NCI-H510A treated with DMSO at 0.1 percent for 48 hours (cell line): ENCODE measurements at regions not wholly inside any gene's neighbourhood (a gene's known extent, or its start where the extent isn't known, plus 50 kb on each side); places are given as distances from the start of the nearest gene placed in this dataset.
"Not testable (repeated sequence)": the region's sequence is repeated elsewhere in the genome, so short reads cannot be mapped to it uniquely, and the experiment has no call there.

ENCODE experiments used
- DNase-seq: peaks from one replicate; lab custom pipeline; 2025; lab: John Stamatoyannopoulos, UW

DNA sequence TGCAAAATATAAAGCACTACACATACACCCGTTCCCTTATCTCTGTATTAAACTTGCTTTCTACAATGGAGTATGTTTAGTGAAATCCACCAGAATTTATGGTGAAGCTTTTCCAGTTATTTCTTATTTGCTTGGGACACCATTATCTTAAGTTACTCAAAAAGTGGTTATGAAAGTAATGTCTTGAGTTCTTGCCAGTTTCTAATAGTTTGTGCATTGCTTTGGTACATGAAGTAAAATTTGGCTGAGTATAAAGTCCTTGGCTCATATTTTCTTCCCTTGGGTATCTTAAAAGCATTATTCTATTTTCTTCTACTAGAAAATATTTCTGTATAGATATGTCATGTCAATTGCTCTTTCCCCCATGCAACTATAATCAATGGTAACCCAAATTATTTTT is 85.2 kb downstream of the POLR1F start:
- DNase-seq = no peak

DNA sequence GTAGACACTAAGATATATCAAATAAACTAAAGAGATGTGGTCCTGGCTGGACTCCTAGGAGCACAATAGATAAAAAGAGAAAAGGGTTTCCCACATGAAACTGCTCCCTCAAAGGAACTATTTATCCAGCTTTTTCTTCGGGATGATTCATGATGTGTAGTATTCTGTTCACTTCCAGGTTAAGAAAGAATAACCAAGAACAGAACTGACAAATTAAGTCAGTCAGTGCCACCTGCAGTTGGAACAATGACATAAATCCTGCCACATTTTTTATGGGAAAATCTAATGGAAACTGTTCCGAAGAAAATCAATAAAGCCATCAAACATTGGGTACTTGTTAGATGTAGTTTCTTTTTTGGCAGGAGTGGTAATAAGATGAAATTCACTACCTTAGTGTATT is 87.1 kb downstream of the POLR1F start:
- no peak for DNase-seq

- DNase-seq = no peak
Measured at GRCh38 chr7:19620470-19620869, 88.4 kb downstream of the POLR1F start.

GRCh38 chr7:19619122-19619521 is 89.7 kb downstream of the POLR1F start:
- no peak for DNase-seq

- DNase-seq = no peak
Measured at GRCh38 chr7:19617901-19618300, 90.9 kb downstream of the POLR1F start.

DNA sequence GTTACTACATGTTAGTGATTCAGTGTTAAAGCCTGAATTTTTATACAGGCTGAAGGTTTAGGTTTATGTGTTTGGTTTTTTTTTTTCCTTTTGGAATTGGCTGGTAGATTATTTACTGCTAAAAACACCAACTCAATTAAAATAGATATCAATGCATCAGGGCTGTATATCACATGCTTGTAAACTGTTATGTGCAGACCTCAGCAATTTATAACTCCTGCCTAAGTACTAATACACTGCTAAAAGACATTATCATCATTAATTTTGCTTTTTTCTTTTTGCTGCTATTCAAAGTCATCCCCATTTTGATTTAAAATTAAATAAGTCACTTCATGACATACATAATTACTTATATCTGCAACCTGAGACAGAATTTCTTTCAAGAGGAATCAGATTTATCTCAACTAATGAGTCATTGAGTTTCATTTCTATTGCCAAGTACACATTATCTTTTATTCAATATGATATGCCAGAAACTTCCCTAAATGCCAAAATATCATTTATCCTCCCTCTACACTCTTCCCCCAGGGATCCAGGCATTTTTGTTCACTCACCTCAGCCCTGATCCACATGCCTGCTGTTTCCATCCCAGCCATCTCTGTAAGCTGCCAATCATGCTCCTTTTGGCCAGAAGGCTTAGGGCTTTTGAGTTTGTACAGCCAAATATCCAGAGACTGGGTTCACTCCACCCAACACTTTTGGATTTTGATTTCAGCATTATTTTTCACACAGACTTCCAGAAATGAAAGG is 98.5 kb downstream of the POLR1F start:
- no peak for DNase-seq

- no peak for DNase-seq
Measured at GRCh38 chr7:19589446-19589845, 119.4 kb downstream of the POLR1F start.

DNA sequence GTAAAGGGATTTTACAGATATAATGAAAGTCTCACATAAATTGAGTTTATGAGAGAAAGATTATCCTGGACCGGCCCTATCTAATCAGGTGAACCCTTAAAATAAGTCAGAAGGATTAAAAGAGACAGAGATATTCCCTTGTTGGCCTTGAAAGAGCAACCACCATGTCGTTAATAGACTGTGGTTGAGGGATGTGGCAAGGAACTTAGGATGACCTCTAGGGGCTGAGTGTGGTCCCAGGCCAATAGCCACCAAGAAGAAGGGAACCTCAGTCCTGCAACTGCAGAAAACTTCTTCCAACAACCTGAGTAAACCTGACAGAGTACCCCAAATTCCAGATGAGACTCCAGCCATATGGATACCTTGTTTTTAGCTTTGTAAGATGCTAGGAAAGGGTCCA is 121.5 kb downstream of the POLR1F start:
- no peak for DNase-seq

DNA sequence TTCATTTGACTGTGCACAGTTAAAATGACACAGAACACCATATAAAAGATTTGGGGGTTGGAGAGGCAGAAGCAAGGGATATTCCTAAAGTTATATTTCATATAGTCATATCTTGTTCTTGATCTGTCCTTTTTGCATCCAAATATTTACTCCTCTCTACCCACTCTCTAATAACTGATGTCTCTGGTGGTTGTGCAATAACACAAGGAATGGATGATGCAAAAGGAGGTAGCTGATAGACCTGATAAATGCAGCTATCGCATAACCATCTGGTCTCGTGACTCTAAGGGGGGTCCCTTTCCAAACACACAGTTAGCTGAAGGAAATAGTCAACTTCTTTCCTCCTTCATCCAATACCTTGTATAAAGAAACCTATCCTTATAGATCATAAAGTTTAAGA is 123.1 kb downstream of the POLR1F start:
- no peak for DNase-seq

DNA sequence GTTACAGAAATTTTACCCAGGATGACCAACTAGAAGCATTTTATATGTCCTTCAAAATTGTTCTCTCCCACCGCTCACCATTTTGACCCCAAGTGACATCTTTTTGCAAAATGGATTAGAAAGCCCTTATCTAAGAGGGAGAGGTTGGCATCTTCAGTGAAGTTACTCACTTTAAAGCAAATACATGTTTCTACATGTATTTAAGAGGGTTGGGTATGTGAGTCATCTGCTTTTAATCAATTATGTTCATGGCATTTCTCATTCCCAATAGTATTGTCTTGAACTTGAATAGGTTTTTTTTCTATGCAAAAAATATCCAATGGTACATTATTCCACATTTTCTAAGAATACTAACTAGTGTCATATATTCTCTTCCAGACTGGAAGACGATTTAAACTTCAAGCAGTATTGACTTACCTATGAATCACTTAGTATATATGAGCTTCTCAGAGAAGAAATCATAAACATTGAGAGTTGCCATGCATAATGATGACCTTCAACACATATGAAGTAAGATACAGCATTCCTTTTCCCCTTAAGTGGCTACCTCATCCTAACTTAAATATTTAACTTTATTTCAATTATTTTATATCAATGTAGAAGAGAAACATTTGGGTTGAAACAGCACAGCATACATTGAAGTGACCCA is 132.8 kb downstream of the POLR1F start:
- no peak for DNase-seq

- no peak for DNase-seq
Measured at GRCh38 chr7:19574131-19574530, 134.7 kb downstream of the POLR1F start.

DNA sequence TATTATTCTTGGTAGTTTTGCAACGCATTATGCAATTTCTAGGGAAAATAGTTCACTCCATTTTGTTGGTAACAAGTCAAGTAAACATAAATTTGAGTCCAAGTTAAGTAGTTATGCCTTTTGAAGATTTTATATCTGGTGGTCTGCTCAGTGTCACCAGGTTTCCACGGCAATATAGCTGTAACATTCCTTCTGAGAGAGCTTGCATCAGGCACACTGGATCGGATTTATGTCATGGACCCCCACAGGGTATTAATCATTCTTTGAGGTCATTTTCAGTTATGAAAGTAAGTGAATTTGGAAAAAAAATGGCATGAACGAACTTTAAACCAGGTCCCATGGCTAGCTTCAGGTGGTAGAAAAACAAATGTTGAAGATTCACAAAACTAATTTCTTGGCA is 136.3 kb downstream of the POLR1F start:
- no peak for DNase-seq

- no peak for DNase-seq
Measured at GRCh38 chr7:19567011-19567410, 141.8 kb downstream of the POLR1F start.

DNA sequence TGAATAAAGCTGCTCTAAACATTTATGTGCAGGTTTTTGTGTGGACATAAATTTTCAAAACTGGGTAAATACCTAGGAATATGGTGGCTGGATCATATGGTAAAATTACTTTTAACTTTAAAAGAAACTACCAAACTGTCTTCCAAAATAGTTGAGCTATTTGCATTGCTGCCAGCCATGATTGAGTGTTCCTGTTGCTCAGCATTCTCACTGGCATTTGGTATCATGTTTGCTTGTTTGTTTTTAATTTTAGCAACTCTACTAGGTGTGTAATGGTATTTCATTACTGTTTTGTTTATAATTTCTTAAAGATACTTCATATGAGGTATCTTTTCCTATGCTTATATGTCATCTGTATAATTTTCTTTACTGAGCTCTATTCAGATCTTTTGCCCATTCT is 143.2 kb downstream of the POLR1F start:
- no peak for DNase-seq

GRCh38 chr7:19561121-19561805 is 147.6 kb downstream of the POLR1F start:
- DNase-seq = no peak

DNA sequence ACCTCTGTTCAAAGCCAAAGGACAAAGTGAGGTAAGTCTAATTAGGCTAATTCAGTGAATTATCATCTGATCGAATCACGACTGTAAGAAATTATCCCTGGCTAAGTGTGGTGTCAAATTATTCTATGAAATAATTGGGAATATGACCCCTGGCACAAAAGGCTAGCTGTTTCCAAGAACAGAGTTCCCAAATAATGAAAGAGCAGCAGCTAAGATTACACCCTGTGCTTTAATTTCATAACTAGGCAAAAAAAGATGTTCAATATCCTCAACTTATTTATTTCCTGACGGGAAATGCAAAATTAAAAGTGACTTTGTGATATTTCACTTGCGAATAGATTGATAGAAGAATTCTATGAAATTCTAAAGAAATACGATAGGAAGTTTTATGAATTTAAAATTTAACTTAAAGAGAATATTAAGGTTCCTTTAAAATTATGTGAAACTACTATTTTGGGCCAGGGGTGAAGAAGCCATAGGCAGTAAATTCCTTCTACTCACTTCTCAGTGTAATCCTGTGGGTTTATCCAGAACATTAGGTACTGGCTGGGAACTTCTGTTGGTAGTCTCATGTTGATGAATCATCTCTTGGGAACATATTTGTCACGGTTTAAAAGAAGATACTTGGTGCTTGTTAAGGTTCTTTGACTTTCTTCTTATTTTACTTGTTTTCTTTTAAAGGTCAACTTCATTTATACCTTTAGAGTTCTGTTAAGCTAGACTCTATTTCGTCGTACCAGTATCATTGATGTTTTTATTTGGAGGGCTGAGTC is 148.5 kb downstream of the POLR1F start:
- no peak for DNase-seq

DNA sequence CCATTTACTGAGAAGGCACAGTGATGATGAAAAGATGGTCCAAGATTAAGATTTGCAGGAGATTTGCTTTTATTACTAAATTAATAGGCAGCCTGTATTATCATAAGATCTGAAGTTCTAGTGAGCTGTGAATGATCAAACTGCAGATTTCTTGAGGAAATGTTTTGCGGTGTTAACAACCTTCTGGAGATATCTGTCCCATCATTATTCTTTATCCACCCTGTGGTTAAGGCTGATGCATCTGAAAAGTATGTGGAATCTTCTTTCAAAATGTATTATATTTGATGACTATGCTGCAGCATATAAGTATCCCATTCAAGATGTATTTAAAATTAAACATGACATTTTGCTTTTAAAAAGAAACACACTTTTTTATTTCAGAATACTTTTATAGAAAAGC is 150.3 kb downstream of the POLR1F start:
- DNase-seq = no peak

- DNase-seq = no peak
Measured at GRCh38 chr7:19557726-19558465, 150.9 kb downstream of the POLR1F start.

DNA sequence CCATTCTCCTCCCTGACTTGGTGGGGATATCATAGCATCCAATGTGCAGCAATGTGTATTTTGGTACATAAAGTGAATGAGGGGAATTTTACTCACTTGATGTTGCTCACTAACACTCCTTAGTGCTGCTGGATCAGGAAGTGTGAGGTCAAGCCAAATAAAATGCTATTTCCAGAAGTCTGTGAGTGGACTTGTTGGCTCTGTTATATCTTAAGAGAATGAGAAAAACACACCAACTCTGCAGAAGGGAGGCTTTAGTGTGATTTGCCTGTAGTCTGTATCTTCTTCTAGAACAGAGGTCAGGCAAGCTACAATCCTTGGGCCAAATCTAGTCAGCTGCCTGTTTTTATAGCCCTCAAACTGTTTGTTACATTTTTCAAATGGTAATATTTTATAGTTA is 154.3 kb downstream of the POLR1F start:
- DNase-seq = no peak

DNA sequence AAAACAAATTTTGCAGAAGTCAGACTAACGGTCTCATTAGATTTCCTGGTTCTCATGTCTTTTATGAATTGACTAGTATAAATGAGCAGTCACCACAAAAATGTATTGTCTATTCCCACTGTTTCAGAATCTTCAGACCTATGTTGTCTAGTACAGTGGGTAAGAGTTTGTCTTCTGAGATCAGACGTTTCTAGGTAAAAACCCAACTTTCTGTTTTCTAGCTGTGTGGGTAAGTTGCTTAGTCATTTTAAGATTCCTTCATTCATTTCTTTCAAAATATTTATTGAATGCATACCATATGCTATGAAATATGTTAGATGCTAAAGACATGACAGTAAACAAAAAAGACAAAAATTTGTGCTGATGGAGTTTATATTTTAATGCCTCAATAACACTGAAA is 156.3 kb downstream of the POLR1F start:
- DNase-seq = no peak

DNA sequence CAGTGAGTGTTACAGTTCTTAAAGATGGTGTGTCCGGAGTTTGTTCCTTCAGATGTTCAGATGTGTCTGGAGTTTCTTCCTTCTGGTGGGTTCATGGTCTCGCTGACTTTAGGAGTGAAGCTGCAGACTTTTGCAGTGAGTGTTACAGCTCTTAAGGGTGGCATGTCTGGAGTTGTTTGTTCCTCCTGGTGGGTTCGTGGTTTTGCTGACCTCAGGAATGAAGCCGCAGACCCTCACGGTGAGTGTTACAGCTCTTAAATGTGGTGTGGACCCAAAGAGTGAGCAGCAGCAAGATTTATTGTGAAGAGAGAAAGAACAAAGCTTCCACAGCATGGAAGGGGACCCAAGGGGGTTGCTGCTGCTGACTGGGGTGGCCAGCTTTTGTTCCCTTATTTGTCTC is 159.6 kb downstream of the POLR1F start:
- DNase-seq = not testable (repeated sequence)

- no peak for DNase-seq
Measured at GRCh38 chr7:19537942-19538401, 170.9 kb downstream of the POLR1F start.
